Skeletal muscle tissue (tissue), 3 donors: ENCODE measurements at regions not wholly inside any gene's neighbourhood (a gene's known extent, or its start where the extent isn't known, plus 50 kb on each side); places are given as distances from the start of the nearest gene placed in this dataset.

Experiments
- H3K27ac ChIP-seq: one replicate; pipeline ENCODE4 v1.7.0; 2013; ENCODE audit warnings: mild to moderate bottlenecking, low read depth, low read length, inconsistent platforms
- H3K27me3 ChIP-seq, 3 donors: one replicate each; pipeline ENCODE4 v1.7.0; 2013; ENCODE audit warnings: low read length in 3 of 3; ENCODE audit not compliant: control insufficient read depth in 3 of 3, insufficient read depth in 3 of 3
- H3K36me3 ChIP-seq, 3 donors: one replicate each; pipeline ENCODE4 v1.7.0; 2013; ENCODE audit warnings: low read length in 3 of 3; ENCODE audit not compliant: control insufficient read depth in 3 of 3, insufficient read depth in 3 of 3
- H3K4me1 ChIP-seq, 3 donors: one replicate each; pipeline ENCODE4 v1.7.0; 2013; ENCODE audit warnings: low read length in 3 of 3, mild to moderate bottlenecking in 3 of 3; ENCODE audit not compliant: control insufficient read depth in 3 of 3, insufficient read depth in 3 of 3
- H3K4me3 ChIP-seq, 3 donors: one replicate each; pipeline ENCODE4 v1.7.0; 2013; ENCODE audit warnings: low read length in 3 of 3
- H3K9ac ChIP-seq, 3 donors: one replicate each; pipeline ENCODE4 v1.7.0; 2013; ENCODE audit warnings: low read length in 3 of 3, mild to moderate bottlenecking in 3 of 3, moderate library complexity in 2 of 3, low read depth in 1 of 3
- H3K9me3 ChIP-seq, 3 donors: one replicate each; pipeline ENCODE4 v1.7.0; 2013; ENCODE audit warnings: low read length in 3 of 3; ENCODE audit not compliant: control insufficient read depth in 3 of 3
- donor health status: Osteomylitis.

DNA sequence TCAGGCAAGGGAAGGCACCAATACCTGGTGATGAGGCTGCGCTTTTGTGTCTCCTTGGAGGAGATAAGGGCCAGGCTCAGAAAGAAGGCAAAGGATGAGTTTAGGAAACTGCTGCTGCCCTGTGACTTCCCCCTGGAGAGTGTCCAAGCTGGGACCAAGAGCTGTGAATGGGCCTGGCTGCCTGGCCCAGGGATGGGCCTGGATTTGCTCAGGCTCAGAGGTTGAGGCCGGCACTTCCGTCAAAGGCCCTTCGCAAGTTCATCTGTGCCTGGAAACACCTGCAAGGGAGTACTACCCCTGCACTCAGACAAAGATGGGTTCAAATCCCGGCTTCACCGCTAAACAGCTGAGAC, 50.5 kb upstream of the NANOS1 start:
- no peak overlapping the region for H3K4me3 ChIP-seq
- no peak overlapping the region for H3K9ac ChIP-seq
- no peaks in the 10 kb centered on the region for H3K36me3 ChIP-seq
- peaks cover 0 to under 1% (median under 1%) of the 10 kb centered on the region in 3 donors for H3K9me3 ChIP-seq
- H3K27ac ChIP-seq, result no peak overlapping the region
- peaks cover 0 to 4% (median 2%) of the 10 kb centered on the region in 3 donors for H3K27me3 ChIP-seq
- H3K4me1 ChIP-seq, result peaks cover 0 to 4% (median 2%) of the 10 kb centered on the region in 3 donors

DNA sequence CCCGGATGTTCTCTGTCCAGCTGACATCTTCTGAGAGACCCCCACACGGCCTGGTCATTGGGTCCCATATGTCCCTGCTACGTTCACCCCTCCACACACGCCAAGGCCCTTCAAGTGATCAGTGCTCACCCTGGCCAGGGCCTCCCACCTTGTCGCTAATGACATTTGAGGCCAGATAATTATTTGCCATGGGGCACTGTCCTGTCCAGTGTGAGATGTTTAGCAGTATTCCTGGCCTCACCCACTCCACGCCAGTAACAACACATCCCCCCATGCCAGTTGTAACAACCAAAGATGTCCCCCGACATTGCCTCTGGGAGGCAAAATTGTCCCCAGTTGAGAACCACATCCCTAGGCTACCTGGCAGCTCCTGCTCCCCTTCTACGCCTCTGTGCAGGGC, 49.9 kb upstream of the NANOS1 start:
- no peaks in the 10 kb centered on the region for H3K9me3 ChIP-seq
- H3K9ac ChIP-seq, result no peak overlapping the region
- H3K27me3 ChIP-seq, result peaks cover 0 to 4% (median 2%) of the 10 kb centered on the region in 3 donors
- peaks cover 0 to 4% (median 2%) of the 10 kb centered on the region in 3 donors for H3K4me1 ChIP-seq
- no peak overlapping the region for H3K27ac ChIP-seq
- no peak overlapping the region for H3K4me3 ChIP-seq
- no peaks in the 10 kb centered on the region for H3K36me3 ChIP-seq
